Astrocyte (in vitro differentiated cells and primary cell): ENCODE measurements at regions not wholly inside any gene's neighbourhood (a gene's known extent, or its start where the extent isn't known, plus 50 kb on each side); places are given as distances from the start of the nearest gene placed in this dataset.

Experiments
- CTCF ChIP-seq: IDR thresholded peaks from 2 replicates; pipeline ENCODE4 v1.5.1; 2011; ENCODE audit warnings: low read depth, mild to moderate bottlenecking, inconsistent platforms, low read length, moderate library complexity; ENCODE audit not compliant: insufficient read depth
- EZH2 ChIP-seq: IDR thresholded peaks from 2 replicates; pipeline ENCODE4 v1.6.1; 2012; ENCODE audit warnings: mild to moderate bottlenecking, low read length, inconsistent platforms; ENCODE audit not compliant: insufficient read depth

- TF ChIP-seq CTCF (no peak), EZH2 (no peak)
These were observed 102.6 kb upstream of the PFKP start for GRCh38 chr10:2964632-2965296.
